Activated naive CD8-positive, alpha-beta T cell (primary cell): ENCODE measurements at regions not wholly inside any gene's neighbourhood (a gene's known extent, or its start where the extent isn't known, plus 50 kb on each side); places are given as distances from the start of the nearest gene placed in this dataset.

ENCODE experiments used
- H3K27ac Mint-ChIP-seq: one replicate; pipeline ENCODE4 v1.8.0; 2021; ENCODE audit warnings: mixed read lengths
- H3K27me3 Mint-ChIP-seq: one replicate; pipeline ENCODE4 v1.8.0; 2021; ENCODE audit warnings: mixed read lengths
- H3K36me3 Mint-ChIP-seq: one replicate; pipeline ENCODE4 v1.8.0; 2021; ENCODE audit warnings: mixed read lengths
- H3K4me1 Mint-ChIP-seq: one replicate; pipeline ENCODE4 v1.8.0; 2021; ENCODE audit warnings: low read depth, mixed read lengths
- H3K4me3 Mint-ChIP-seq: one replicate; pipeline ENCODE4 v1.8.0; 2021; ENCODE audit warnings: mild to moderate bottlenecking, mixed read lengths
- H3K9me3 Mint-ChIP-seq: one replicate; pipeline ENCODE4 v1.8.0; 2021; ENCODE audit warnings: low read depth, mixed read lengths

DNA sequence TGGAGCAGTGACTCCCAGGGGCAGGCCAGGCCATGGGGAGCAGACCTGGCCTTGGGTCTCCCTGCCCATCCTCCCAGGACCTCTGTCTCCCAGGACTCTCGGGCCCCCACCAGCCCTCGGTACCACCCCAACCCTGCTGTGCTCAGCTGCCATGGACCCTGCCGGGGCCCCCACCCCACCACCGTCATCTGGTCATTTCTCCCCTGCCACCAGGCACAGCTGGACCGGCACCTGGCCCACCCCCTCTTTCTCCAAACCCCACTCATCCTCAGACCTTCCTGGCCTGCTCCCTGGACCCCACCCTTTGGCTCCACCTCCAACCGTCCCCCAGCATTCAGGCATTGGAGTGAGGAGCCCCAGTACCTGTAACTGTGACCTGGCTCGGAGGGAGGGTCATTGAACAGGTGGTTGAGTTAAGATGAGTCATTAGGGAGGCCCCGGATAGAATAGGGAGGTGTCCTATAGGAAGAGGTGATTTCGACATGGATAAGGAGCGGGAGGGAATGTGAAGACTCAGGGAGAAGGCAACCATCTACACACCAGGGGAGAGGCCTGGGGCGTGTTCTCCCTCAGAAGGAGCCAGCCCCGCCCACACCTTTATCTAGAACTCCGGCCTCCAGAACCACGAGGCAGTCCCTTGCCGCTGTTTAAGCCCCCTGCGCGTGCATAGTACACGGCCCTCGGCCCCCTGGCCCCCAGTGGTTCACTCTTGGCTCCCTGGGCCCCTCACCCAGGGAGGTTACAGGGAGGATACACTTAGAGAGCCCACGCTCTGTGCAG lies 1395.9 kb downstream of the BRD1 start:
- Mint-ChIP-seq H3K27ac (no peak overlapping the region), H3K9me3 (no peaks in the 10 kb centered on the region), H3K4me3 (no peak overlapping the region), H3K36me3 (no peaks in the 10 kb centered on the region), H3K4me1 (no peaks in the 10 kb centered on the region), H3K27me3 (peaks cover 2% of the 10 kb centered on the region)

DNA sequence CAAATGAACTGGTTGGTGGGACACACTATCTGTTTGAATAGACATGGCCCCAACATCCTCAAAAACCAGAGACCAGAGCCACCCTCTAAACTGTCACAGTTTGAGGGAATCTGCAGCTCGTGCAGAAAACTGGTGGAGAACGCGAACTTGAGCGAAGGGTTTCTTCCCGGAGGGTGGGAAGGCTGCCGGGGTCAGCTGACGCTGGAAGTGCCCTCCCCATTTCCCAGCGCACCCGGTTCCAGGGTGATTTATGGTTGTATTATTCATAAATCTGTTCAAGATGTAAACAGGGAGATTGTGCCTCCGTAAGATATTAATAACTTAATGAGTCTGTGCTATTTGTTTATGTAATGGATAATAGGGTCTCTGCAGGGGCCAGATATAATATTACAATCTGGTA lies 1396.7 kb downstream of the BRD1 start:
- no peaks in the 10 kb centered on the region for H3K9me3 Mint-ChIP-seq
- H3K27ac Mint-ChIP-seq = no peak overlapping the region
- no peaks in the 10 kb centered on the region for H3K4me1 Mint-ChIP-seq
- no peaks in the 10 kb centered on the region for H3K36me3 Mint-ChIP-seq
- peaks cover 2% of the 10 kb centered on the region for H3K27me3 Mint-ChIP-seq
- no peak overlapping the region for H3K4me3 Mint-ChIP-seq

DNA sequence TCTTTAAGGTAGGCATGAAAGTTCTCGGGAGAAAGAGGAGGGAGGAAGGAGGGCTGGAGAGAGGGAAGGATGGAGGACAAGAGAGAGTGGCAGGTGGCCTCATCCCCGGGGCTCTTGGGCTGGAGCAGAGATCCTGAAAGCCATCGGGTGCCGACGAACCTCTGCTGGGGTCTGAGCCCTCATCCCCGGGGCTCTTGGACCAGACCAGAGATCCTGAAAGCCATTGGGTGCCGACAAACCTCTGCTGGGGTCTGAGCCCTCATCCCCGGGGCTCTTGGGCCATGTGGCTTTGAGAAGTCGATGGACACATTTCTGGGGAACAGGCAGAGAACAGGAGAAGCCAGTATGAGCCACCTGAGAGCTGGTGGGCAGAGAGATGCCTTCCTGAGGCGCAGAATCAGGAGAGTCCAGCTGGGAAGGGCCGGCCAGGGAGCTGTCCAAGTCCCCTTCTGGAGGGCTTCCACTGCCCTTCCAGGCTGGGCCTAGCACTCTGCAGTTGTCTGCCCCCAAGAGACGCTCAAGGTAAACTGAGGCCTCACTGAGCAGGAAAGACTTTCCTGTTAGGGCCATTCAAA lies 1398.1 kb downstream of the BRD1 start:
- H3K9me3 Mint-ChIP-seq = no peaks in the 10 kb centered on the region

DNA sequence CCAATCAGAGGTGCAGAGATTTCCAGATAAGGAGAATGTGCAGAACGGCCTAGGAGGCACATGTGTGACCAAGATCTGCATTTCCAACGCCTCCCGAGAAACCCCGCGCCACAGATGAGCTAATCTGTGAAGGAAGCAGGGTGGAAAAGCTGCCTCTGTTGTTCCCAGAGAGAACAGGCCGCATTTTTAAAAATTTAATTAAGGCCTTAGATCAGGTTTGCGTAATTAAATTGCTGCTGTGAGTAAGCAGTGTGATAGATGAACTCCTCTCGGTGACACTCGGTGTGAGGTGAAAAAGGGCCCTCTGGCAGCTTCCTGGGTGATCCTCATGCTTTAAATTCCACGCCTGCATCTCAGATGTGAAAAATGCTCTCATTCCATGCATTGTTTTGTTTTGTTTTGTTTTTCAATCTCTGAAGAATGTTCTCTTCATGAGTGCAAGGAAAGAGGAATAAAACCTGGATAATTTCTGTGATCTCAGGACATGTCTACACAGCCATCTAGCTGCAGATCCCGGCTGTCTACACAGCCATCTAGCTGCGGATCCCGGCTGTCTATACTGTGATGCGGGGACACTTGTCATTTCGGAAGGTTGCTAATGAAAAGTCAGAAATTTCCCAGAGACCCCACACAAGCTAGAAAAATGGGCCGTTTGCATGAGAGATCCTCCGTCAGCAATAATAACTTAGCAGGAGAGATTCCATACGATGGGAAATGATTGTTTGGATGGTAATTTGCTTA lies 1398.9 kb downstream of the BRD1 start:
- Mint-ChIP-seq H3K9me3 (no peaks in the 10 kb centered on the region), H3K27me3 (peaks cover 2% of the 10 kb centered on the region), H3K4me3 (no peak overlapping the region), H3K4me1 (no peaks in the 10 kb centered on the region), H3K36me3 (no peaks in the 10 kb centered on the region), H3K27ac (no peak overlapping the region)

More for the DNA sequence above, 1398.1 kb downstream of the BRD1 start:
- no peaks in the 10 kb centered on the region for H3K4me1 Mint-ChIP-seq
- peaks cover 2% of the 10 kb centered on the region for H3K27me3 Mint-ChIP-seq
- no peaks in the 10 kb centered on the region for H3K36me3 Mint-ChIP-seq
- no peak overlapping the region for H3K27ac Mint-ChIP-seq
- no peak overlapping the region for H3K4me3 Mint-ChIP-seq

DNA sequence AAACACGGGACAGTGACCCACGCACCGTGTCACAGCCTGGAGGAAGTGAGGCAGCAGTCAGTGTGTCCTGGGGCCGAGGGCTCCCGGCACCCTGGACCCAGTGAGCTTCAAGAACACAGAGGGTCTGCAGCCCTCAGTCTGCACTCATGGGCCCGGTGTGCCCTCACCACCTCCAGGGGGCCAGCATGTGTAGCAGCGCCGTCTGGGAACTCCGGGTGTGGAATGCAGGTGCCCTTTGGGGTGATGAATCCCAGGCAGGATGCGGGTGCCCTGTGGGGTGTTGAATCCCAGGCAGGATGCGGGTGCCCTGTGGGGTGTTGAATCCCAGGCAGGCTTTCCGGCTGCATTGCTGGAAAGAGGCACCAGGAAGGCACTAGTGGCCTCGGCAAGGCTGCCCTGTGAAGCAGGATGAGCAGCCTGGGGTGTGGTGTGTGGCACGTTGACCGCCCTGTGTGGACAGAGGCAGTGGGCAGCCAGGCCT lies 1399.9 kb downstream of the BRD1 start:
- H3K27me3 Mint-ChIP-seq = peaks cover 2% of the 10 kb centered on the region

DNA sequence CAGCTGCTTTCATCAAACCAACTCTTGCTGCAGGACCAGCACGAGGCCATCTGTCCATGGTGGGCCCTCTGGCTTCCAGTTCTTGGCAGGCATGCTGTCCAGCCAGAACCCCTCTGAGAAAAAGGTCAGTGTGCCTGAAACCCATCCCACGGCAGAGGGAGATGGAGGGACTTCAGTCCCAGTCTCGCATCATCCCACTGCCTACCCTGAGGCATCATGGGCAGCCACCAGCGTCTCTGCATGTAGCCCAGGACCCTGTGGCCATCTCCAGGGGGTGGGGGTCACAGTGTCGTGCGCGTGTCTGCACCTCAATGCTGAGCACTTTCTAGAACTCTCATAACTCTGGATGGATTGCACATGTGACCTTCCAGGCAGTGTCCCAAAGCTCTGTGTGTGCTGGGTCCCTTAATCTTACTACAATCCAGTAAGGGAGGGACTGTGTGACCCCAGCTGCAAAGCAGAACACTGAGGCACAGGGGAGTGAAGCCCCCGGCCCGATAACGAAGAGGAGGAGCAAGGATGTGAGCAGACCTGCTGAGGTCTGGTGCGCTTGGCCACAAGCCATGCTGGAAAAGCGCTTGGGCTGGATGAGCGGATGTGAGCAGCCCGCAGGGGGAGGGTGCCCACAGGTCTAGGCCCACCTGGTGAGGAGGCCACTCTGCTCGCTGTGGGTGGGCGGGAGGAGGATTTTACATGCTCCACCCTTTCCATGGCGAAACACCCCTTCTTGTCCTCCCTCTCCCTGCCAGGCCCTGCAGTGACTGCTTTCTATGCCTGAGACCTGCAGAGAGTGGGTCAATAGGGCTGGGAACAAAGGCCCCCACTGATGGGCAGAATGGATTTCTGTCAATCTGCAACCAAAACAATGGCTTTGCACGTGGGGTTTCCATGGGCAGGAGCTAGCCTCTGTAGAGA lies 1401.0 kb downstream of the BRD1 start:
- Mint-ChIP-seq H3K4me1 (no peaks in the 10 kb centered on the region), H3K9me3 (no peaks in the 10 kb centered on the region), H3K27me3 (peaks cover 2% of the 10 kb centered on the region), H3K4me3 (no peak overlapping the region), H3K27ac (no peak overlapping the region), H3K36me3 (no peaks in the 10 kb centered on the region)

More for the DNA sequence above, 1399.9 kb downstream of the BRD1 start:
- H3K27ac Mint-ChIP-seq = no peak overlapping the region
- H3K4me1 Mint-ChIP-seq = no peaks in the 10 kb centered on the region
- H3K36me3 Mint-ChIP-seq = no peaks in the 10 kb centered on the region
- H3K9me3 Mint-ChIP-seq = no peaks in the 10 kb centered on the region
- no peak overlapping the region for H3K4me3 Mint-ChIP-seq

DNA sequence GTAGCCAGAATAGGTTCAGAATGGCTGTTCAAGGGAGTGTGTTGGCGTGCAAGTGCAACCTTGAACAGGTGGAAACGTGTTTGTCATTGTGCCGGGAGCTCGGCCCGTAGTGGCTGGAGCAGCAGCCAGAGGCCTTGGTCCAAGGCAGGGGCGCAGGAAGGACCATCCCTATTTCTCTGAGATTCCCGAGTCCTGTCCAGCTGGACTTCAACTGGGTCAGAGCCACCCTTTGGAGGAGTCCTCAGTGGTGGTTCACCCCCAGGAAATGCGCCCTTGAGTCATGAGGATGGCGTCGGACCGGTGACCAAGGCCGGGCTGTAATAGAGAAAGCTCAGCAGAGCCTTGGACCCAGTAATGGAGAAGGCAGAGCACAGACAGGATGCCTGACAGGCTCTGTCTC lies 1402.0 kb downstream of the BRD1 start:
- Mint-ChIP-seq H3K27me3 (peaks cover 2% of the 10 kb centered on the region), H3K4me1 (no peaks in the 10 kb centered on the region), H3K36me3 (no peaks in the 10 kb centered on the region), H3K4me3 (no peak overlapping the region), H3K9me3 (no peaks in the 10 kb centered on the region), H3K27ac (no peak overlapping the region)

DNA sequence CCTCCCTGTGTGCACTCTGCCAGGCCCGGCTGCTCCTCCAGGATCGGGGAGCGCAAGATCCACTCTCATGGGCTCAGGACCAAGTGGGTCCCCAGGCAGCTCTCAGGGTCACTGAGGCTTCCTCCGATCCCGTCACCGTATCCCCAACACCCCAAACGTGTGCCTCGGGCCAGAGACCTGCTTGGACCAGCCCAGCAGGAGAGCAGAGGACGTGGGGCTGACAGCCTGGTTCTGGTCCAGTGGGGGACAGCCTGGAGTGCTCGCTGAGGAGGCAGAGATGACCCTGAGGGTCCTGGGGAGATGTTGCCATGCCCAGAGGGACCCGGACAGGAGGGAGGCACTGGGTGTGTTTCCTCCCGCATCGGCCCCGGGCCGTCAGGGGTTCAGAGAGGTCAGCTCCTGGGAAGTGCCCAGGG lies 1402.6 kb downstream of the BRD1 start:
- Mint-ChIP-seq H3K36me3 (no peaks in the 10 kb centered on the region), H3K27me3 (peaks cover 2% of the 10 kb centered on the region), H3K4me1 (no peaks in the 10 kb centered on the region), H3K27ac (no peak overlapping the region), H3K4me3 (no peak overlapping the region), H3K9me3 (no peaks in the 10 kb centered on the region)

DNA sequence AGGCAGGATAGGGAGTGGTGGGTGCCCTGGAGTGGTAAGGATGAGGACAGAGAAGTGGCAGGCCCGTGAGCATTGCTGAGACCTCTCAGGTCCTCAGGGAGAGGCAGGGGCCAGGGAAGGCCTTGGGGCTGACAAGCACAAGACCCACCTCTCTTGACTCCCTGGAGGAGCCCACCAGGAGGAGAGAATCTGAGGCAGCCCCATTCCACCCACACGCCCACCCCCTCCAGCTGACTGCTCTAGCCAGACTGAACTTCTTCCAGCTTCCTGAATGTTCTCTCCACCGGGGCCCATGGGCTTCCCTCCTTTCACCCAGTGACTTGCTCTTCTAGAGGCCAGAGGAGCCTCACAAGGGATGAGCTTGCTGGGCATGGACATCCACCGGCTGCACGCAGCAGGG lies 1403.0 kb downstream of the BRD1 start:
- no peaks in the 10 kb centered on the region for H3K9me3 Mint-ChIP-seq
- no peaks in the 10 kb centered on the region for H3K4me1 Mint-ChIP-seq
- no peak overlapping the region for H3K27ac Mint-ChIP-seq
- H3K27me3 Mint-ChIP-seq = peaks cover 2% of the 10 kb centered on the region
- no peak overlapping the region for H3K4me3 Mint-ChIP-seq
- H3K36me3 Mint-ChIP-seq = no peaks in the 10 kb centered on the region

DNA sequence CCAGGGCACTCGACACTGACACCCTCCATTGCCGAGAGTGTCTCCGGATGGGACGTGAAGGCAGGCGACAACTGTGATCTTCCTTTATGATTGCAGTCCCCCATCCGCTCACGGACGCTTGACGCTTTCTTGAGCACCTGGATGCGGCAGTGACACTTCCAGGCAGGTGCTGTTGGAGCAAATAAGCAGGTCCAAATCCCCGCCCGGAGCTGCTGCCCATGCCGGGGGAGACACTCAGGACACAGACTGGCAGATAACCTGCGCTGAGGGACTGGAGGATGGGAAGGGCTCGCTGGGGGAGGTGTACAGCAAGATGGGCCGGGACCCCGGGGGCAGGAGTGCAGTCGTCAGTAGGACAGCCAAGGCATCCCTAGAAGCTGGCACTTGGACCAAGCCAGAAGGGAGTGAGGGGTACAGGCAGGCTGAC lies 1403.5 kb downstream of the BRD1 start:
- Mint-ChIP-seq H3K36me3 (no peaks in the 10 kb centered on the region), H3K27me3 (peaks cover 1% of the 10 kb centered on the region), H3K9me3 (no peaks in the 10 kb centered on the region), H3K4me1 (no peaks in the 10 kb centered on the region), H3K27ac (no peak overlapping the region), H3K4me3 (no peak overlapping the region)

DNA sequence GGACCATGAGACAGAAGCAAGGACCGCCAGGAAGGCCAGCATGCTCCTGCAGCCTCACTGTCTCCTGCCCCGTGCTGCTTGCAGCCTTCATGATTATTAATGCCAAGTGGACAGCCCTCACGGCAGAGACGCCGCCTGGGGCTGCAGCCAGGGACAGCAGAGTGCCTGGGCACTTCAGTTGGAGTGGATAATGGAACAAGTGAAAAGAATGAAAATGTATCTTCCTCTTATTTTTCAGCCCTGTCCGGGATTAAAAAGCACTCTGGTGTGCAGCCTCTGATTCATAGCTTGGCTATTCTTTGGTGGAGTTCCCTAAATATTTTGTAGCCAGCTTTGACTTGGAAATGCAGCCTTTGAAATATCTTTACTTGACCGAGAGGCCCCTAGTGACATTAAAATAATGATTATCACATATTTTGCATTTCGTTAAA lies 1404.2 kb downstream of the BRD1 start:
- no peaks in the 10 kb centered on the region for H3K9me3 Mint-ChIP-seq
- no peak overlapping the region for H3K27ac Mint-ChIP-seq
- H3K4me1 Mint-ChIP-seq = no peaks in the 10 kb centered on the region
- H3K4me3 Mint-ChIP-seq = no peak overlapping the region
- H3K27me3 Mint-ChIP-seq = no peaks in the 10 kb centered on the region
- no peaks in the 10 kb centered on the region for H3K36me3 Mint-ChIP-seq

DNA sequence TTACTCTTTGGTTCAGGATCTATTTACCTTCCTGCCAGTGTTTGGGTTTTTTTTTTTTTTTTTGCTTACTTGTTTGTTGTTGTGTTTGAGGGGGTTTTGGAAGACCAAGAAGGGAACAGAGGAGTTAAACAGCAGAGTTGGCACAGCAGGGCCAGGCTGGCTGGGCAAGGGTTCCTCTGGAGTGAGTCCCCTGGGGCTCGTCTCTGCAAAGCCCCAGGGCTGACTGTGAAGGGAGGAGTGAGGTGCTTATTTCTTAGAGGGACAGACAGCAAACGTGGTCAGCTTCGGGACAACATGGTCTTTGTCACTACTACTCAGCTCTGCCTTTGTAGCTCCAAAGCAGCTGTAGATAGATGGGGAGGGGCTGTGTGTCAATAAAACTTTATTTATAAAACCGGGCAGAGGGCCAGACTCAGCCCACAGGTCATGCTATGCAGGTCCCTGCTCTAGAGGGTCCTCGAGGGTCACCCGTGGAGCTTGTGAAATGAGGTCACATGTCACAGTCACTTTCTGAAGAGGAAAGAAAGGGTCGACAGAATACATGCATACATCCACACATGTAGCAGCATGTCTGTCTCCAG lies 1404.7 kb downstream of the BRD1 start:
- Mint-ChIP-seq H3K36me3 (no peaks in the 10 kb centered on the region), H3K27ac (no peak overlapping the region), H3K4me1 (no peaks in the 10 kb centered on the region), H3K27me3 (no peaks in the 10 kb centered on the region), H3K4me3 (no peak overlapping the region), H3K9me3 (no peaks in the 10 kb centered on the region)

DNA sequence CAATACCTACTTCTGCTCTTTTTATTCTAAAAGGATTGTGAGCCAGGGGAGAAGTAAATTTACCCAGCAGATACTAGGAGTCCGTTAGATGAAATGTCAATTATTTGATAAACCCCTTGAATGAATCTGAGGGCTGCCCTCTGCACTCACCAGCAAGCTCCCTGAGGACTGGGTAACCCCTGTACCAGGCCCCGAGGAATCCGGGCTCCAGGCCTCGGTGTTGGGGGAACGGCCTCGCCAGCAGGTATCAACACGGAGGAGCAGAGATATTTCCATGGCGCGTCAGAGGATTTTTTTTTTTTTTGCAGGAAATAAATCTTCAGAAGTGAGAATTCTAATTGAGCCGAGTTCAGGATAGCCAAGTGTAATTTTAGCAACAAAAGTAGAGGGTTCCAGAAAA lies 1408.8 kb downstream of the BRD1 start:
- Mint-ChIP-seq H3K4me1 (no peaks in the 10 kb centered on the region), H3K4me3 (no peak overlapping the region), H3K9me3 (no peaks in the 10 kb centered on the region), H3K36me3 (no peaks in the 10 kb centered on the region), H3K27me3 (peaks cover 6% of the 10 kb centered on the region), H3K27ac (no peak overlapping the region)
